Vagina (tissue), 2 donors: ENCODE measurements at regions not wholly inside any gene's neighbourhood (a gene's known extent, or its start where the extent isn't known, plus 50 kb on each side); places are given as distances from the start of the nearest gene placed in this dataset.
A peak's percentile ranks its signal among the peaks of the same experiment; 100 is the strongest.
"Not testable (repeated sequence)": the region's sequence is repeated elsewhere in the genome, so short reads cannot be mapped to it uniquely, and the experiment has no call there.

Experiments
- DNase-seq, 2 donors: peaks; one replicate each; pipeline ENCODE4 v3.0.0-alpha.2; 2017; ENCODE audit errors: extremely low spot score in 2 of 2
- H3K27ac ChIP-seq: fragments of 200-600 bp; sonication (generic); one replicate; pipeline ENCODE4 v1.5.1; 2019
- H3K27me3 ChIP-seq: fragments of 200-600 bp; sonication (generic); one replicate; pipeline ENCODE4 v1.5.1; 2019
- H3K36me3 ChIP-seq, 2 donors: fragments of 200-600 bp; sonication (generic); one replicate each; pipeline ENCODE4 v1.5.1; 2017 to 2019
- H3K4me1 ChIP-seq: fragments of 200-600 bp; sonication (generic); one replicate; pipeline ENCODE4 v1.5.1; 2019
- H3K4me3 ChIP-seq, 2 donors: fragments of 200-600 bp; sonication (generic); 1 replicate in 1 of 2; 2 replicates in 1 of 2; pipeline ENCODE4 v1.5.1; 2016 to 2019
- H3K9me3 ChIP-seq: fragments of 200-600 bp; sonication (generic); one replicate; pipeline ENCODE4 v1.5.1; 2019
- POLR2A ChIP-seq, 2 donors: fragments of 450-650 bp; IDR thresholded peaks; one replicate each; pipeline ENCODE4 v1.6.1; 2017; ENCODE audit warnings: antibody characterized with exemption in 2 of 2, mild to moderate bottlenecking in 2 of 2, moderate library complexity in 2 of 2
- intact Hi-C: fragments of 100-400 bp; cut with DNase I; formaldehyde crosslinking; loops from one replicate; pipeline ENCODE4 v1.15.1; 2023

- H3K4me3 ChIP-seq, H3K9me3 ChIP-seq, H3K27me3 ChIP-seq, H3K27ac ChIP-seq, H3K36me3 ChIP-seq, intact Hi-C loops, DNase-seq, H3K4me1 ChIP-seq: not testable (repeated sequence)
Observed at GRCh38 chr5:177664737-177665136, 64.8 kb downstream of the B4GALT7 start.

- H3K4me1 ChIP-seq, H3K27me3 ChIP-seq, intact Hi-C loops, H3K36me3 ChIP-seq, H3K4me3 ChIP-seq, H3K27ac ChIP-seq, DNase-seq, H3K9me3 ChIP-seq: not testable (repeated sequence)
Observed at GRCh38 chr5:177665172-177665571, 65.2 kb downstream of the B4GALT7 start.

- H3K36me3 ChIP-seq, DNase-seq, H3K27me3 ChIP-seq, intact Hi-C loops, H3K4me1 ChIP-seq, H3K4me3 ChIP-seq, H3K27ac ChIP-seq, H3K9me3 ChIP-seq: not testable (repeated sequence)
Observed at GRCh38 chr5:177665960-177666359, 66.0 kb downstream of the B4GALT7 start.

GRCh38 chr5:177671035-177671754 is 71.3 kb downstream of the B4GALT7 start:
- H3K27ac ChIP-seq, intact Hi-C loops, DNase-seq, H3K9me3 ChIP-seq, H3K36me3 ChIP-seq, H3K4me1 ChIP-seq, H3K27me3 ChIP-seq: not testable (repeated sequence)
- peak overlapping the region; percentile 21 to 33 for H3K4me3 ChIP-seq

DNA sequence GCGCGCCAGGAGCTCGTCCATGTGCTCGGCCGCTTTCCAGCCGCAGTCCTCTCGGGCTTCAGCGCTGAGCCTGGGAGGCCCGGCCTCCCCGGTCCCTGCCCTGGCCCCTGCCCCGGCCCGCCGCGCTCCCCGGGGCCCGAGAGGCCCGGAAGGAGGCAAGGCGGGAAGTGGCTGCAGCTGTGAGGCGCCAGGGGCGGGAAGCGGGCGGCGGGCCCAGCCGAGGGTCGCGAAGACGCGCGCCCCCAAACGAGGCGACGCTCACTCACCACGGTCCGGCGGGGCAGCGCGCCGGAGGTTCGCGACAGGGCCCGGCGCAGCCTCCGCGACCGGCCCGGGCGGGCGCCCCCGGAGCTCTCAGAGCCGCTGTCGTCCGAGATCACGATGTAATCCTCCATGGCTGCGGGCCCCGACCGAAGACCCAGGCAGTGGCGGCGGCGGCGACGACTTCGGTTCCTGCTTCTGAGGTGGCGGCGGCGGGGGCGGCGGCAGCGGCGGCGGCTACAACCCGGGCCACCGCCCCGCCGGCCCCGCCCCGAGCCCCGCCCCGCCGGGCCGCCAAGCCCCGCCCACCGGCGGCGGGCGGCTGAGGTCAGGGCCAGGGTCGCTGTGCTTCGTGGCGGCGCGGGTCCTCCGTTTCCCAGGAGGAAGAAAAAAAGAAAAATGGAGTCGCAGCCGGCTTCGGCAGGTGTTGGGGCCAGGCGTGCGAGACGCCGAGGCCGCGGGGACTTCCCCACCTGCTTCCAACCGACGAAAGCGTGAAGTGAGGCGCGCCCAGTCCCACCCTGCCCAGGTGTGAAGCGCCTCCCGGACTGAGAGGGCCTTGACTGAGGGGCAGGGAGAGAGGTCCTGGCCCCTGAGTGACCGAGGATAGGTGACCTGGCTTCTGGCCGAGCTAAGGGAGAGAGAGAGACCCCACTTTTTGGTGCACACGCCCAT is 72.1 kb downstream of the B4GALT7 start:
- peak overlapping the region; percentile 45 to 61 for H3K4me3 ChIP-seq
- peak in 1 of 2 donors; percentile 8 for TF ChIP-seq POLR2A (IDR thresholded peaks at IDR 0.05)
- H3K27me3 ChIP-seq, H3K9me3 ChIP-seq, DNase-seq, intact Hi-C loops, H3K4me1 ChIP-seq, H3K36me3 ChIP-seq, H3K27ac ChIP-seq: not testable (repeated sequence)
